ENCODE measurements at regions not wholly inside any gene's neighbourhood (a gene's known extent, or its start where the extent isn't known, plus 50 kb on each side); places are given as distances from the start of the nearest gene placed in this dataset.
"Not testable (repeated sequence)": the region's sequence is repeated elsewhere in the genome, so short reads cannot be mapped to it uniquely, and the experiment has no call there.

DNA sequence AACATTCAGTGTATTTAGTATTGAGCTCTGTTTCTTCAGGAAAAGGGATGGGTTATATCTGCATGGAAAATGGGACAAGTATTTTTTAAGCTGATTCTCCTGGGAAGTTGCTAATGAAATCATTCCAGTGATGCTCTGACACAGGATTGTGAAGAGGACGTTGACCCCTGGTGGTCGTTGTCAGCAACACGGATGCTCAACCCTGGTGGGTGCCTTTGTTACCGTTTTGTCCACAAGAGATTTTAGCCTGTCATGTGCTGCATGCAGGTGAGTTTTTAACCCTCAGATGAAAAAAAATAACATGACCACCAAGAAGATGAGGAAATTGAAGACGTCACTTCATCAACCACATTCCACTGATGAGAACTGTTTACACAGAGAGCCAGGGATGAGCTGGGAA lies 1186.1 kb downstream of the TMEM121 start:
- H3K4me3 ChIP-seq (ENCODE audit: control insufficient read depth, low read depth, low read length); DNase-seq (ENCODE audit: low read depth): not testable (repeated sequence)

- H3K4me3 ChIP-seq (ENCODE audit: control insufficient read depth, low read depth, low read length); DNase-seq (ENCODE audit: low read depth): not testable (repeated sequence)
Observed at GRCh38 chr14:106714446-106715428, 1188.4 kb downstream of the TMEM121 start.

GRCh38 chr14:106717544-106717943 lies 1191.2 kb downstream of the TMEM121 start:
- H3K4me3 ChIP-seq (ENCODE audit: control insufficient read depth, low read depth, low read length); DNase-seq (ENCODE audit: low read depth): not testable (repeated sequence)

- H3K4me3 ChIP-seq (ENCODE audit: control insufficient read depth, low read depth, low read length); DNase-seq (ENCODE audit: low read depth): not testable (repeated sequence)
Observed at GRCh38 chr14:106719880-106720279, 1193.5 kb downstream of the TMEM121 start.

DNA sequence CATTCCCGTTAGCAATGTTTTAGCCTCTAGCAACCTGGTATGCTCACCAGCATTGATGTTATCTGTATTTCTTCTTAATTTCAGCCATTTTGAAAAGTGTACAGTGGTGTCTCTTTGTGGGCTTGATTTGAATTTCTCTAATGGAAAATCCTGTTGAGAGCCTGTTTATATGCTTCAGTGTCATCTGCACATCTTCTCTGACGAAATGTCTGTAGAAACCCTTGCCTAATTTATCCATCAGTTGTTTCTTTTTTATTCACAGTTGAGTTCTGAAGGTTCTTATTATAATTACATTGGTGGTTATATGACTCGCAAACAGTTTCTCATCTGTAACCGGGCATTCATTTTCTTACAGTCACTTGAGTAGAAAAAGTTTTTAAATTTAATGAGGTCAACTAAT lies 1195.5 kb downstream of the TMEM121 start:
- not testable (repeated sequence) for H3K4me3 ChIP-seq (ENCODE audit: control insufficient read depth, low read depth, low read length); DNase-seq (ENCODE audit: low read depth)

GRCh38 chr14:106722813-106723687 lies 1196.7 kb downstream of the TMEM121 start:
- not testable (repeated sequence) for H3K4me3 ChIP-seq (ENCODE audit: control insufficient read depth, low read depth, low read length); DNase-seq (ENCODE audit: low read depth)

DNA sequence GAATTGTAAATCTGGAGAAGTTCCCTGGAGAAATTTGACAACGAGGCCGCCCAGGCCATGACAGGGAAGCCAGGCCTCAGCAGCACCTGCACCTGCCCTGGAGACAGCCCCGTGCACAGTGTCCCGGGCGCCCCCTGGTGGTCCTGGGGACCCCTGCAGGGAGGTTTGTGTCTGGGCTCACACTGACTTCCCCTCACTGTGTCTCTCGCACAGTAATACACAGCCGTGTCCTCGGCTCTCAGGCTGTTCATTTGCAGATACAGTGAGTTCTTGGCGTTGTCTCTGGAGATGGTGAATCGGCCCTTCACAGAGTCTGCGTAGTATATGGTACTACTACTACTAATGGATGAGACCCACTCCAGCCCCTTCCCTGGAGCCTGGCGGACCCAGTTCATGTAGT lies 1201.6 kb downstream of the TMEM121 start:
- not testable (repeated sequence) for H3K4me3 ChIP-seq (ENCODE audit: control insufficient read depth, low read depth, low read length); DNase-seq (ENCODE audit: low read depth)

DNA sequence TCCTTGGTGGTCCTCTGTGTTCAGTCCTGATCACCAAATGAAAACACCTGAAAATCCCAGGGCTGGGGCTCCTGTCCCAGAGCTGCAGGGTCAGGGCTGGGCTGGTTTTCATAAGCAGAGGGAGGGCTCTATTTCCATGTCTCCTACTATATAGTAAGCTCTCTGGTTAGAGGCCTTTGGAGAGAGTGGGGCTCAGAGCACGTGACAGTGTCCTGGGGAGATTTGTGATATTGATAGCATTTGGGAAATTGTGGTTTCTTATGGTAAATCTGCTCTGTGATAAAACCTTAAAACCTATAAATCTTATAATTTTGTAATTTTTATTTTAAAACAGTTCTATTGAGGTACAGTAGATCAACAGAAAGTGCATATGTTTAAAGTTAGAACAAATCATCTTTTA lies 1202.2 kb downstream of the TMEM121 start:
- no peak overlapping the region for H3K4me3 ChIP-seq (ENCODE audit: control insufficient read depth, low read depth, low read length)
- TF ChIP-seq, protein P1, sequence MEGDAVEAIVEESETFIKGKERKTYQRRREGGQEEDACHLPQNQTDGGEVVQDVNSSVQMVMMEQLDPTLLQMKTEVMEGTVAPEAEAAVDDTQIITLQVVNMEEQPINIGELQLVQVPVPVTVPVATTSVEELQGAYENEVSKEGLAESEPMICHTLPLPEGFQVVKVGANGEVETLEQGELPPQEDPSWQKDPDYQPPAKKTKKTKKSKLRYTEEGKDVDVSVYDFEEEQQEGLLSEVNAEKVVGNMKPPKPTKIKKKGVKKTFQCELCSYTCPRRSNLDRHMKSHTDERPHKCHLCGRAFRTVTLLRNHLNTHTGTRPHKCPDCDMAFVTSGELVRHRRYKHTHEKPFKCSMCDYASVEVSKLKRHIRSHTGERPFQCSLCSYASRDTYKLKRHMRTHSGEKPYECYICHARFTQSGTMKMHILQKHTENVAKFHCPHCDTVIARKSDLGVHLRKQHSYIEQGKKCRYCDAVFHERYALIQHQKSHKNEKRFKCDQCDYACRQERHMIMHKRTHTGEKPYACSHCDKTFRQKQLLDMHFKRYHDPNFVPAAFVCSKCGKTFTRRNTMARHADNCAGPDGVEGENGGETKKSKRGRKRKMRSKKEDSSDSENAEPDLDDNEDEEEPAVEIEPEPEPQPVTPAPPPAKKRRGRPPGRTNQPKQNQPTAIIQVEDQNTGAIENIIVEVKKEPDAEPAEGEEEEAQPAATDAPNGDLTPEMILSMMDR (IDR thresholded peaks at IDR 0.05; ENCODE audit: control insufficient read depth, insufficient read depth, low read depth, low read length, missing control alignments) = no peak
- no peak for DNase-seq (ENCODE audit: low read depth)

DNA sequence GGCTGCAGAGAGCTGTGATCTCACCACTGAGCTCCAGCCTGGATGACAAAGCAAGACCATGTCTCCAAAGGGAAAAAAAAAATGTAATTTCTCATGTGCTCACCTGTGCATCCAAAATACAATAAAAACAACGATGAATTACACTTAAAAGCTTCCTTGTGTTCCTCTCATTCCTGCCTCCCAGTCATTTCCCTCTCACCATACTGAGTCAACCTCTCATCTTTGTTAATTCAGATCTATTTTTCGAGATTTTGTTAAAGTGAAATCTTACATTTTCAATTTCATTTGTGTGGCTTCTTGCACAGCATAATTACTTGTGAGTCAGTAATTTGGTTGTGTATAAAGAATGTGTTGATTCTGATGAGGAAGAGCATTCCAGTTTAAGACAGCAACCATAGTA lies 1203.2 kb downstream of the TMEM121 start:
- DNase-seq (ENCODE audit: low read depth) = no peak
- H3K4me3 ChIP-seq (ENCODE audit: control insufficient read depth, low read depth, low read length) = no peak overlapping the region
- TF ChIP-seq, protein P1 (IDR thresholded peaks at IDR 0.05; ENCODE audit: control insufficient read depth, insufficient read depth, low read depth, low read length, missing control alignments) = no peak

DNA sequence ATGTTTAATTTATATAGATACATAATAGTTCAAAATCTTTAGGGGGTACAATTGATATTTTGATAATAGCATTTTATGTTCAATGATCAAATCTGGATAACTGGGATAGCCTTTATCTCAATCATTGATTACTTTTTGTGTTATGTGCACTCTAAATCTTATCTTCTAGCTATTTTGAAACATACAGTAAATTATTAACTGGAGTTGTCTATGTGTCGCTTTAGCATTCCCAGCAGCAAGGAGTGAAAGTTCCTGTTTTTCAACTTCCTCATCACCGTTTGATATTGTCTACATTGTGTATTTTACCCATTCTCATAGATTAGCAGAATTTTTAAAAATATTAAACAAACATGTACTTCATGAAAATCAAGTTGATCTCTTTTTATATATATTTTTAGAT lies 1207.4 kb downstream of the TMEM121 start:
- no peak for DNase-seq (ENCODE audit: low read depth)
- TF ChIP-seq, protein P1 (IDR thresholded peaks at IDR 0.05; ENCODE audit: control insufficient read depth, insufficient read depth, low read depth, low read length, missing control alignments) = no peak
- H3K4me3 ChIP-seq (ENCODE audit: control insufficient read depth, low read depth, low read length) = no peak overlapping the region
